HG03460 (cell line): ENCODE measurements at regions not wholly inside any gene's neighbourhood (a gene's known extent, or its start where the extent isn't known, plus 50 kb on each side); places are given as distances from the start of the nearest gene placed in this dataset.
"Not testable (repeated sequence)": the region's sequence is repeated elsewhere in the genome, so short reads cannot be mapped to it uniquely, and the experiment has no call there.

Source experiments
- ATAC-seq: cut with Tn5 transposase; IDR thresholded peaks from one replicate; pipeline ENCODE4 v1.9.1; 2021; ENCODE audit not compliant: unreplicated experiment

- ATAC-seq = peak; percentile 71
Observed at GRCh38 chr20:30811885-30812671, 445.4 kb upstream of the DEFB115 start.

- no peak for ATAC-seq
Observed at GRCh38 chr20:30812739-30813411, 444.6 kb upstream of the DEFB115 start.

DNA sequence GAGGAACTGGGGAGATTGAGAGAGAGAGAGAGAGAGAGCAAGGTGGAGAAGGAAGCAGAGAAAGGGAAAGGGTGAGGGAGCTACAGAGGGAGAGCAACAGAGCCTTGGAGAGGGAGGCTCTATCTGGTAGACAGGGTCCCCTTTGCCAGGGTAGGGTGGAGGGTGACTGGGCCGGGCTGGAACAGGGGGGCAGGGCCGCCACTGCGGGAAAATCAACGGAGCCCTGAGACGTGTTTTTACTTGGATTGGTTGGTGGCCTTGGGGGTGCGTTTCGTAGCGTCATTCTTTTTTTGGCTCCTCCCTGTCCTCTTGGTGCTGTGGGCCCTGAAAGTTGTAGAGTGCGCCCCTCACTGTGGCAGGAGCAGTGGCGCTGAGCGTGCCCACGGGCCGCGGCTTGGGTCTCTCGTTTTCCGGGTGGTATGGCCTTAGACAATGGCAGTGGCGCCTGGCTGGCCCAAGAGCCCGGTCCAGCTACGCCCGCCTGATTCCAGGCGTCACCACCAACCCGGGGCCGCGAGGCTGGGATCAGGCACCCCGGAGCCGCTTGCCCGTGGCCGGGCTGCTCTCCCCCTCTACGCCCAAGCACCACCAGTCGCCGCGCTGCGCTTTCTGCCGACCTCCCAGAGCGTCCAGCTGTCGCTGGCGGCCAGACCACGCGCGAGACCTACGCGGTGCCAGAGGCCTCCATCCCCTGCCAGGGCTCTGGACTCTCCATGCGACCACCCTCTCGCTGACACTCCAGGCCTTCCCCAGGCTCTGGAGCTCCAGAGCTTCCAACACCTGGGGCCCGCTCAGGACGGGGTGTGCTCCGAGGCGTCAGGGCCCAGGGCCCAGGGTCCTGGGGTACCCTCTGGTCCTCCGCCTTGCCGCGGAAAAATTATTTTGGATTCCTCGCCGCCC, 443.8 kb upstream of the DEFB115 start:
- not testable (repeated sequence) for ATAC-seq

- ATAC-seq = not testable (repeated sequence)
Observed at GRCh38 chr20:30814312-30814639, 443.2 kb upstream of the DEFB115 start.

GRCh38 chr20:30815027-30815576, 442.4 kb upstream of the DEFB115 start:
- not testable (repeated sequence) for ATAC-seq

- ATAC-seq = no peak
Observed at GRCh38 chr20:30815577-30816181, 441.8 kb upstream of the DEFB115 start.

DNA sequence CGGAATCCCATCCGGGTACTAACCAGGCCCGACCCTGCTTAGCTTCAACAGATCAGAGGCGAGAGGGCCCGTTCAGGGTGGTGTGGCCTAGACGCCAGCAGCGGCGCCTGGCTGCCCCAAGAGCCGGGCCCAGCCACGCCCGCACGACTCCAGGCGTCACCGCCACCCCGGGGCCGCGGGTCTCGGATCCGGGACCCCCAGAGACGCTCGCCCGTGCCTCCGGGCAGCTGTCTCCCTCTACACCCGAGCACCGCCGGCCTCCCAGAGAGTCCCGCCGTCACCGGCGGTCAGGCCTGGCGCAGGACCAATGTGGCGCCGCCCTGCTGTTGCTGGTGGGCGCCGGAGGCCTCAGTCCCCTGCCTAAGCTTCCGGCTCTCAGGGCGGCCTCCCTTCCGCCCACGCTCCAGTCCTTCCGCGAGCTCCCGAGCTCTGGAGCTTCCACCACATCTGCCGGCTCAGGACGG, 441.2 kb upstream of the DEFB115 start:
- no peak for ATAC-seq

DNA sequence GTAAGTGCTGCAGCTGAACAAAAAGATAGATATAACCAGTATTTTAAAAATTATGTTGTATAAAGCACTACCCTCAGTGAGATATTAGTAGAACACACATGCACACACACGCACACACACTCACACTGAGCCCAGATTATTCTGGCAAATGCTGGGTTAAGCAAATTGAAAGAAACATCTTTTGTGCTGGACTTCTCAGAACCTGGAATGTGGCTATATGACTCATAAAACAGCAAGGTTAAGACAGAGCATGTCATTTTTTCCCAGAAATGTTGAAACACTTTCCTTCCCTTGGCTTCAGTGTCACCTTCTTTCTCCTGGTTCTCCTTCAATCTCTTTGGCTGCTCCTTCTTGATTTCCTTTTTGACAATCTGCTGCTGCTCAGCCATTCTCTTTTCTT, 435.8 kb upstream of the DEFB115 start:
- not testable (repeated sequence) for ATAC-seq

DNA sequence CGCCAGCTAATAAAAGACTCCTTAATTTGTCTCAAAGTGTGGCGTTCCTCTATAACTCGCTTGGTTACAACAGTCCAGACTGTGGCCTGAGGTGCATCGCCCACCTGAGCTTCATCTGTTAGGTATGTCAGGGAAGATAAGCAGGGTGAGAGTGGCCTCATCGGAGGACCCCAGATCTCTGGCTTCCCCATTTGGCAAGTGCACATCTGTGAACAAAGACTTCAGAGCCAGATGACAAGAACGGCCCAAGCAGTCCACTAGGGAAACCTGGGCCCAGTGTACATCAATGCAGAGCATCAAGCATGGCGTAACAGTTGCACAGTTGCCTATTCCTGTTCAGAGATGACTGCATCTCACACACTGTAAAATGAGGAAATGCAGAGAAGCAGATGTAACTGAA, 432.8 kb upstream of the DEFB115 start:
- ATAC-seq = not testable (repeated sequence)

GRCh38 chr20:30845923-30846322, 411.5 kb upstream of the DEFB115 start:
- ATAC-seq = not testable (repeated sequence)

GRCh38 chr20:30868271-30868670, 389.2 kb upstream of the DEFB115 start:
- not testable (repeated sequence) for ATAC-seq

DNA sequence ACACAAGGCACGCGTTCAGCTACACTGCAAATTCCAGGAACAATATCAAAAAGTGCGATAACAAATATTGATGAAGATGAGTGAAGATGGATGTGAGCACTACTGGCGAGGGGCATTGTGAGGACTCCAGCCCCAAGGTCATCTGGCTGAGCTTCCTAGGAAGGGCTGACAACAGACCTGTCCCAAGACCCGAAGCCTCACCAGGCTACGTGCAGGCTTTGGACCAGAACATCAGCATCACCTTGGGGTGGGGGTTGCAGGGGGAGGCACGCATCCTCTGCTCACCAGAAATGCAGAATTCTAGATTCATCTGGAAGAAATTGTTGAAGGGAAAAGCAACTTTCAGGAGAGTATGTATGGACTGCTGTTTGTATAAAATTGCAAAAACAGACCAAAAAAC, 386.3 kb upstream of the DEFB115 start:
- ATAC-seq = not testable (repeated sequence)

GRCh38 chr20:30872252-30872651, 385.2 kb upstream of the DEFB115 start:
- ATAC-seq = not testable (repeated sequence)

GRCh38 chr20:30875868-30876267, 381.6 kb upstream of the DEFB115 start:
- ATAC-seq = not testable (repeated sequence)

GRCh38 chr20:30891400-30891799, 366.1 kb upstream of the DEFB115 start:
- not testable (repeated sequence) for ATAC-seq

DNA sequence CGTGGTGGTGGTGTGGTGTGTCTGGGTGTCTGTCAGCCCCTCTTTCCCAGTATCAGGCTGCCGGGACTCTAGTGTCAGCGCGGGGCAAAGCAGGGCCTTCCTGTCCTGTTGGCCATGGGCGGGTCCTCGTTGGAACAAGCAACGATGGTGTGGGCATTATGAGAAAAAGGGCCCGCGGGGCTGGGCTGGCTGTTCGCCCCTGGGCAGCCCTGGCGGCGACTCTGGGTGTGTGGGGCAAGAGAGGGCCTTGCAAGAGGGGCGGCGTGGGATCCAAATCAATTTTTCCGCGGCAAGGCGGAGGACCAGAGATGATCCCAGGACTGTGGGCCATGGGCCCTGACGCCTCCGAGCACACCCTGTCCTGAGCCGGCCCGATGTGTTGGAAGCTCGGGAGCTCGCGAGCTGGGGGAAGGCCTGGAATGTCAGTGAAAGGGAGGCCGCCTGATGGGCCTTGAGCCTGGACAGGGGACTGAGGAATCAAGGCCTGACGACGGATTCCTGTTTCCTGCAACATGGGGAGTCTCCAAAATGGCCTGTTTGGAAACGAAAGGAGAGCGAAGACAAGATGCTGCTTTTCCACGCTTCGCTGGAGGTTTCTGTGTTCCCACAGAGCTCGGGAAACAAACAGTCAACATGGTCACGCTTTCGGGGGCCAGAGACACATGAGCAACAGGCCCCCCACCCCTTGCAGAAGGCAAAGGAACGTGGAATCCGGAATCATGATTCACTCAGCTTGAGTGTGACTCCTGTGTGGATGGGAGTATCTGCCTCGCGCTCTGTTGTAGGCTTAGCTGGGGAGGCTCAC, 364.7 kb upstream of the DEFB115 start:
- no peak for ATAC-seq

- ATAC-seq = not testable (repeated sequence)
Observed at GRCh38 chr20:30893346-30894314, 363.8 kb upstream of the DEFB115 start.

- not testable (repeated sequence) for ATAC-seq
Observed at GRCh38 chr20:30894707-30895353, 362.6 kb upstream of the DEFB115 start.
